Effector memory CD4-positive, alpha-beta T cell (primary cell): ENCODE measurements at regions not wholly inside any gene's neighbourhood (a gene's known extent, or its start where the extent isn't known, plus 50 kb on each side); places are given as distances from the start of the nearest gene placed in this dataset.

Experiments used
- DNase-seq, 3 donors: peaks; one replicate each; pipeline ENCODE4 v3.0.0-alpha.2; 2020
- H3K27ac ChIP-seq: 2 replicates; pipeline ENCODE4 v1.7.0; 2013; ENCODE audit warnings: mild to moderate bottlenecking, low read length, moderate library complexity; ENCODE audit not compliant: insufficient read depth, poor library complexity, severe bottlenecking
- H3K27me3 ChIP-seq: replicated peaks from 2 replicates; pipeline ENCODE4 v1.7.0; 2013; ENCODE audit warnings: mild to moderate bottlenecking, low read length; ENCODE audit not compliant: insufficient read depth, control insufficient read depth, poor library complexity, severe bottlenecking
- H3K36me3 ChIP-seq: 2 replicates; pipeline ENCODE4 v1.7.0; 2013; ENCODE audit warnings: mild to moderate bottlenecking, low read length, moderate library complexity; ENCODE audit not compliant: control insufficient read depth, insufficient read depth
- H3K4me1 ChIP-seq: 2 replicates; pipeline ENCODE4 v1.7.0; 2013; ENCODE audit warnings: low read length, mild to moderate bottlenecking; ENCODE audit not compliant: control insufficient read depth, insufficient read depth, poor library complexity, severe bottlenecking
- H3K4me3 ChIP-seq: 2 replicates; pipeline ENCODE4 v1.7.0; 2013; ENCODE audit warnings: low read length, low read depth, mild to moderate bottlenecking; ENCODE audit not compliant: insufficient read depth, poor library complexity, severe bottlenecking
- H3K9me3 ChIP-seq: 2 replicates; pipeline ENCODE4 v1.7.0; 2013; ENCODE audit warnings: mild to moderate bottlenecking, low read length, moderate library complexity; ENCODE audit not compliant: control insufficient read depth

DNA sequence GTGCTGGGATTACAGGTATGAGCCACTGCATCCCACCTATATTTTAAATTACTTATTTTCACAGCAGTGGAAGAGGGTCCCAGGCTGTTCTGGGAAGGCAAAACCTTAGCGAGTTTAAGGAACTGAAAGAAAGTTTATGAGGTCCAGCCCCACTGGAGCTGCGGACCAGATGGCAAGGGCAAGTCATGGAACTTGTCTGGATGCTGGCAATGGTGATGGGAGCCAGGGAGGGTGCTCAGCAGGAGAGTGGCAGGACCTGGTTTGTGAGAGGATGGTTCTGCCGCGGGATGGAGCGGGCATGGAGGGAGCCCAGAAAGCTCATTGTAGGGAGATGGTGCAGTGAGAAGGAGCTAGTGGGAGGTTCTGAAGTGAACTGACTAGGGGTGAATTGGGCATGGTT lies 50.6 kb upstream of the SLC45A1 start:
- no peak for DNase-seq
- H3K9me3 ChIP-seq = no peaks in the 10 kb centered on the region
- H3K4me1 ChIP-seq = no peaks in the 10 kb centered on the region
- H3K27ac ChIP-seq = no peak overlapping the region
- H3K27me3 ChIP-seq = no peaks in the 10 kb centered on the region
- no peak overlapping the region for H3K4me3 ChIP-seq
- H3K36me3 ChIP-seq = no peaks in the 10 kb centered on the region

GRCh38 chr1:8266436-8267165 lies 51.3 kb upstream of the SLC45A1 start:
- Histone ChIP-seq H3K27me3 (no peaks in the 10 kb centered on the region), H3K4me1 (no peaks in the 10 kb centered on the region), H3K9me3 (no peaks in the 10 kb centered on the region), H3K27ac (no peak overlapping the region), H3K4me3 (no peak overlapping the region), H3K36me3 (no peaks in the 10 kb centered on the region)
- DNase-seq = no peak

- DNase-seq = no peak
- H3K27ac ChIP-seq = no peak overlapping the region
- no peaks in the 10 kb centered on the region for H3K36me3 ChIP-seq
- H3K9me3 ChIP-seq = no peaks in the 10 kb centered on the region
- H3K27me3 ChIP-seq = no peaks in the 10 kb centered on the region
- no peak overlapping the region for H3K4me3 ChIP-seq
- no peaks in the 10 kb centered on the region for H3K4me1 ChIP-seq
These were observed 54.1 kb upstream of the SLC45A1 start for GRCh38 chr1:8263791-8264190.

DNA sequence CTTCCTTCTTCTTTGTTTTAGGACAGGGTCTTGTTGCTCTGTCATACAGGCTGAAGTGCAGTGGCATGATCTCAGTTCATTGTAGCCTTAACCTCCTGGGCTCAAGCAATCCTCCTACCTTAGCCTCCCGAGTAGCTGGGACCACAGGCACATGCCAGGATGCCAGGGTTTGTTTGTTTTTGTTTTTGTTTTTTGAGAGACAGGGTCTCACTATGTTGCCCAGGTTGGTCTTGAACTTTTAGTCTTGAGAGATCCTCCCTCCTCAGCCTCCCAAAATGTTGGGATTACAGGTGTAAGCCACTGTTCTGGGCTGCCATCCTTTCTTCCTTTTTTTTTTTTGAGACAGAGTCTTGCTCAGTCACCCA lies 56.5 kb upstream of the SLC45A1 start:
- Histone ChIP-seq H3K27me3 (no peaks in the 10 kb centered on the region), H3K4me3 (no peak overlapping the region), H3K27ac (no peak overlapping the region), H3K4me1 (no peaks in the 10 kb centered on the region), H3K36me3 (no peaks in the 10 kb centered on the region), H3K9me3 (no peaks in the 10 kb centered on the region)
- DNase-seq = no peak

GRCh38 chr1:8259498-8260290 lies 58.2 kb upstream of the SLC45A1 start:
- Histone ChIP-seq H3K4me1 (no peaks in the 10 kb centered on the region), H3K9me3 (no peaks in the 10 kb centered on the region), H3K36me3 (no peaks in the 10 kb centered on the region), H3K27ac (no peak overlapping the region), H3K4me3 (no peak overlapping the region), H3K27me3 (no peaks in the 10 kb centered on the region)
- DNase-seq = no peak

DNA sequence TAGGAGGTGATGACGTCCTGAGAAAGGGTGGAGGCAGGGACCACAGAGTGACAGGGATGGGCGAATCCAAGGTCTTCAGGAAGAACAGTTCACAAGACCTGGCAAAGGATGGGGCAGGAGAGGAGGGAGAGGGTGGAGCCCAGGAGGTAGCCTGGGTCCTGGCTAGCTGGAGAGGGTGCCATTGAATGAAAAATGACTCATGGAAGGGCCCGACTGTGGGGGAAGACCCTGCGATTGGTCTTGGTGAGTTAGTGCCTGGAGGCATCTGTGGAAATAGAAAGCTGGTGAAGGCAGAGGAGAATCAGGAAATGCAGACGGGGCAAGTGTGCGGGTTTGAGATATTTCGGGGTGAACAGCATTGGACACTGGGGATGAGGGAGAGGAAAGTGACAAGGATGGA lies 60.3 kb upstream of the SLC45A1 start:
- DNase-seq = no peak
- Histone ChIP-seq H3K4me1 (no peaks in the 10 kb centered on the region), H3K27me3 (no peaks in the 10 kb centered on the region), H3K36me3 (no peaks in the 10 kb centered on the region), H3K4me3 (no peak overlapping the region), H3K27ac (no peak overlapping the region), H3K9me3 (no peaks in the 10 kb centered on the region)

- no peak overlapping the region for H3K27ac ChIP-seq
These were observed 61.6 kb upstream of the SLC45A1 start for GRCh38 chr1:8256321-8256720.

DNA sequence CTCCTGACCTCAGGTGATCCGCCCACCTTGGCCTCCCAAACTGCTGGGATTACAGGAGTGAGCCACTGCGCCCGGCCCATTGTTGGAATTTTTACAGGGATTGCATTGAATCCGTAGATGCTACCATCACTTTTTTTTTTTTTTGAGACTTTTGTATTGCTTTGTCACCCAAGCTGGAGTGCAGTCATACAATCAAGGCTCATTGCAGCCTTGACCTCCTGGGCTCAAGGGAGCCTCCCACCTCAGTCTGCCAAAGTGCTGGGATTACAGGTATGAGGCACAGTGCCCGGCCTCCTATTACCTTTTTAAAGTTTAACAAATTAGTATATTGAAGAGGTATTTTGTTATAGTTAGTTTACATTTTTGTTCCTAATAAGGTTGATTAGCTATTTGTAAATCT lies 62.2 kb upstream of the SLC45A1 start:
- H3K4me3 ChIP-seq = no peak overlapping the region
- no peaks in the 10 kb centered on the region for H3K9me3 ChIP-seq
- no peaks in the 10 kb centered on the region for H3K36me3 ChIP-seq
- no peaks in the 10 kb centered on the region for H3K27me3 ChIP-seq
- no peak overlapping the region for H3K27ac ChIP-seq
- no peak for DNase-seq
- no peaks in the 10 kb centered on the region for H3K4me1 ChIP-seq

More at GRCh38 chr1:8256321-8256720, 61.6 kb upstream of the SLC45A1 start:
- no peak overlapping the region for H3K4me3 ChIP-seq
- no peaks in the 10 kb centered on the region for H3K27me3 ChIP-seq
- H3K36me3 ChIP-seq = no peaks in the 10 kb centered on the region
- H3K9me3 ChIP-seq = no peaks in the 10 kb centered on the region
- no peak for DNase-seq
- H3K4me1 ChIP-seq = no peaks in the 10 kb centered on the region

DNA sequence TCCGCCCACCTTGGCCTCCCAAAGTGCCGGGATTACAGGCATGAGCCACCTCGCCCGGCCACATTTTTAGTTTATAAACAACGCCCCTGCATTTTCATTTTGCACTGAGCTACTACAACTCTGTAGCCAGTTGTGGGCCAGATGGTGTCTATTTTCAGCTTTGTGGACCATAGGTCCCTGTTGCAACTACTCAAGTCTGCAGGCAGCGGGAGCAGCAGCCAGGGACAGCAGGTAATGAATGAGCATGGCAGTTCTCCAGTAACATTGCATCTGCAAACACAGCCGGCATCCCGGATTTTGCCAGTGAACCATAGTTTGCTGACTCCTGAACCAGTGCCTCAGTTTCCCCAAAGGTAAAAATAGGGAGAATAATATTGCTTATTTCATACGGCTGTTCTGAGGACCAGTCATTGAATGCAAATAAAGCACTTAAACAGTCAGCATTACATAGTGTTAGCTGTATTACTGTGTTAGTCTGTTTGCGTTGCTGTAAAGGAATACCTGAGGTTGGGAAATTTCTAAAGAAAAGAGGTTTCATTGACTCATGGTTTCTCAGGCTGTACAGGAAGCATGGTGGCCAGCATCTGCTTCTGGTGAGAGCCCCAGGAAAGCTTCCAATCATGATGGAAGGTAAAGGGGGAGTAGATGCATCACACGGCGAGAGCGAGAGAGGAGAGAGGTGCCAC lies 65.5 kb upstream of the SLC45A1 start:
- Histone ChIP-seq H3K27me3 (no peaks in the 10 kb centered on the region), H3K27ac (no peak overlapping the region), H3K9me3 (no peaks in the 10 kb centered on the region), H3K4me1 (no peaks in the 10 kb centered on the region), H3K4me3 (no peak overlapping the region), H3K36me3 (no peaks in the 10 kb centered on the region)
- no peak for DNase-seq

GRCh38 chr1:8251635-8252034 lies 66.3 kb upstream of the SLC45A1 start:
- Histone ChIP-seq H3K4me3 (no peak overlapping the region), H3K36me3 (no peaks in the 10 kb centered on the region), H3K27ac (no peak overlapping the region), H3K4me1 (no peaks in the 10 kb centered on the region), H3K27me3 (no peaks in the 10 kb centered on the region), H3K9me3 (no peaks in the 10 kb centered on the region)
- no peak for DNase-seq
